Fibroblast of skin of right quadriceps (primary cell): ENCODE measurements at regions not wholly inside any gene's neighbourhood (a gene's known extent, or its start where the extent isn't known, plus 50 kb on each side); places are given as distances from the start of the nearest gene placed in this dataset.
"Not testable (repeated sequence)": the region's sequence is repeated elsewhere in the genome, so short reads cannot be mapped to it uniquely, and the experiment has no call there.

ENCODE experiments used
- DNase-seq: peaks from one replicate; pipeline ENCODE4 v3.0.0-alpha.2; 2013

- DNase-seq: no peak
Measured at GRCh38 chr9:71361357-71361756, 239.9 kb upstream of the TRPM3 start.

- DNase-seq: no peak
Measured at GRCh38 chr9:71357346-71357745, 235.9 kb upstream of the TRPM3 start.

- DNase-seq: no peak
Measured at GRCh38 chr9:71355884-71356283, 234.5 kb upstream of the TRPM3 start.

GRCh38 chr9:71353720-71354119 is 232.3 kb upstream of the TRPM3 start:
- DNase-seq: peak; percentile 87

GRCh38 chr9:71352837-71353236 is 231.4 kb upstream of the TRPM3 start:
- DNase-seq: no peak

- peak; percentile 90 for DNase-seq
Measured at GRCh38 chr9:71349218-71349617, 227.8 kb upstream of the TRPM3 start.

GRCh38 chr9:71333321-71333720 is 211.9 kb upstream of the TRPM3 start:
- no peak for DNase-seq

- no peak for DNase-seq
Measured at GRCh38 chr9:71331603-71332002, 210.2 kb upstream of the TRPM3 start.

- no peak for DNase-seq
Measured at GRCh38 chr9:71329873-71330272, 208.5 kb upstream of the TRPM3 start.

GRCh38 chr9:71326360-71326759 is 204.9 kb upstream of the TRPM3 start:
- no peak for DNase-seq

GRCh38 chr9:71323357-71323756 is 201.9 kb upstream of the TRPM3 start:
- DNase-seq: no peak

GRCh38 chr9:71322311-71322710 is 200.9 kb upstream of the TRPM3 start:
- DNase-seq: no peak

GRCh38 chr9:71308454-71308853 is 187.0 kb upstream of the TRPM3 start:
- DNase-seq: no peak

- no peak for DNase-seq
Measured at GRCh38 chr9:71306134-71306533, 184.7 kb upstream of the TRPM3 start.

- DNase-seq: peak; percentile 78
Measured at GRCh38 chr9:71303351-71303750, 181.9 kb upstream of the TRPM3 start.

- DNase-seq: peak; percentile 10
Measured at GRCh38 chr9:71302776-71303175, 181.4 kb upstream of the TRPM3 start.

GRCh38 chr9:71295928-71296327 is 174.5 kb upstream of the TRPM3 start:
- no peak for DNase-seq

- DNase-seq: no peak
Measured at GRCh38 chr9:71286146-71286545, 164.7 kb upstream of the TRPM3 start.

GRCh38 chr9:71285191-71285656 is 163.8 kb upstream of the TRPM3 start:
- peak; percentile 63 for DNase-seq

GRCh38 chr9:71282116-71282515 is 160.7 kb upstream of the TRPM3 start:
- DNase-seq: not testable (repeated sequence)

GRCh38 chr9:71279151-71279739 is 157.8 kb upstream of the TRPM3 start:
- DNase-seq: no peak

- DNase-seq: no peak
Measured at GRCh38 chr9:71273613-71274012, 152.2 kb upstream of the TRPM3 start.

- DNase-seq: no peak
Measured at GRCh38 chr9:71271602-71272001, 150.2 kb upstream of the TRPM3 start.

GRCh38 chr9:71270554-71270953 is 149.1 kb upstream of the TRPM3 start:
- DNase-seq: no peak

- DNase-seq: no peak
Measured at GRCh38 chr9:71269859-71270258, 148.4 kb upstream of the TRPM3 start.
